Stomach (tissue), 4 donors: ENCODE measurements at regions not wholly inside any gene's neighbourhood (a gene's known extent, or its start where the extent isn't known, plus 50 kb on each side); places are given as distances from the start of the nearest gene placed in this dataset.

Experiments
- CTCF ChIP-seq, 7 experiments: fragments of 450-650 bp in 4 of 7; fragments of 200-600 bp in 3 of 7; sonication (generic) in 3 of 7; IDR thresholded peaks; one replicate each; pipeline ENCODE4 v1.5.1; 2016 to 2019; ENCODE audit warnings: antibody characterized with exemption in 7 of 7, control low read depth in 2 of 7, mild to moderate bottlenecking in 1 of 7
- EP300 ChIP-seq: sonication (generic); formaldehyde crosslinking; IDR thresholded peaks from one replicate; pipeline ENCODE4 v1.6.1; 2017; ENCODE audit warnings: antibody characterized with exemption
- POLR2A ChIP-seq, 4 donors: fragments of 450-650 bp; IDR thresholded peaks; one replicate each; pipeline ENCODE4 v1.6.1; 2016; ENCODE audit warnings: antibody characterized with exemption in 4 of 4, control low read depth in 2 of 4, mild to moderate bottlenecking in 1 of 4, moderate library complexity in 1 of 4

GRCh38 chr21:38679534-38679933 lies 126.2 kb upstream of the ETS2 start:
- TF ChIP-seq CTCF (IDR thresholded peaks at IDR 0.05) = no peak
- no peak for TF ChIP-seq POLR2A (IDR thresholded peaks at IDR 0.05)
- no peak for TF ChIP-seq EP300
